ENCODE measurements at regions not wholly inside any gene's neighbourhood (a gene's known extent, or its start where the extent isn't known, plus 50 kb on each side); places are given as distances from the start of the nearest gene placed in this dataset.
"Not testable (repeated sequence)": the region's sequence is repeated elsewhere in the genome, so short reads cannot be mapped to it uniquely, and the experiment has no call there.

DNA sequence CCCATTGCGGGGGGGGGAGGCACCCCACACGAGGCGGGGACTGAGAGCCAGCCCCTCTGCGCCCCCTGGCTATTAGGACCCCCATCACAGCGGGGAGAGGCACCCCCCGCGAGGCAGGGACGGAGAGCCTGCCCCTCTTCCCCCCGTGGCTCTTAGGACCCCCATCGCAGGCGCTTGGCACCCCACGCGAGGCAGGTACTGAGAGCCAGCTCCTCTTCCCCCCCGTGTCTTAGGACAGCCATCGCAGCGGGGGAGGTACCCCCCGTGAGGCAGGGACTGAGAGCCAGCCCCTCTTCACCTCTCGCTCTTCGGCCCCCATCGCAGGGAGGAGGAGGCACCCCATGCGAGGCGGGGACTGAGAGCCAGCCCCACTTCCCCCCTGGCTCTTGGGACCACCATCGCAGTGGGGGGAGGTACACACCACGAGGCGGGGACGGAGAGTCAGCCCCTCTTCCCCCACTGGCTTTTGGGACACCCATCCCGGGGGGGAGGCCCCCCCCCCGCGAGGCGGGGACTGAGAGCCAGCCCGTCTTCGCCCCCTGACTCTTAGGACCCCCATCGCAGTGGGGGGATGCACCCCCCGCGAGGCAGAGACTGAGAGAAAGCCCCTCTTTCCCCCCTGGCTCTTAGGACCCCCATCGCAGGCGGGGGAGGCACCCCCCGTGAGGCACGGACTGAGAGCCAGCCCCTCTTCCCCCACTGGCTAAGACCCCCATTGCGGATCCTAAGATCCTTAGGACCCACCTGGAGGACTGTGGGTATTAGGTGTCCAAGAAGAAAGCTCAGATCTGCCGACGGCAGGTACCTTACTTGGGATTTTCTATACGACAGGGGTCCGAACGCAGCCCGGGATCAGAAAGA is 198.6 kb upstream of the PZP start:
- DNase-seq, result no peak

DNA sequence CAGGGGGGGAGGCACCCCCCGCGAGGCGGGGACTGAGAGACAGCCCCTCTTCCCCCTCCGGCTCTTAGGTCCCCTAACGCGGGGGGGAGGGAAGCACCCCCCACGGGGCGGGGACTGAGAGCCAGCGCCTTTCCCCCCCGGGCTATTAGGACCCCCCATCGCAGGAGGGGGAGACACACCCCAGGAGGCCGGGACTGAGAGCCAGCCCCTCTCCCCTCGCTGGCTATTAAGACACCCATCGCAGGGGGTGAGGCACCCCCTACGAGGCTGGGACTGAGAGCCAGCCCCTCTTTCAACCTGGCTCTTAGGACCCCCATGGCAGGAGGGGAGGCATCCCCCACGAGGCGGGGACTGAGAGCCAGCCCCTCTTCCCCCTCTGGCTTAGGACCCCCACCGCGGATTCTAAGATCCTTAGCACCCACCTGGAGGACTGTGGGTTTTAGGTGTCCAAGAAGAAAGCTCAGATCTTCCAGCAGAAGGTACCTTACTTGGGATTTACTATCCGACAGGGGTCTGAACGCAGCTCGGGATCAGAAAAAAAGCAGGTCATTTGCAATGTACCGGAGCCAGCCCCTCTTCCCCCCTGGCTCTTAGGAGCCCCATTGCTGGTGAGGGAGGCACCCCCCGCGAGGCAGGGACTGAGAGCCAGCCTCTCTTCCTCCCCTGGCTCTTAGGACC is 197.8 kb upstream of the PZP start:
- no peak for DNase-seq

DNA sequence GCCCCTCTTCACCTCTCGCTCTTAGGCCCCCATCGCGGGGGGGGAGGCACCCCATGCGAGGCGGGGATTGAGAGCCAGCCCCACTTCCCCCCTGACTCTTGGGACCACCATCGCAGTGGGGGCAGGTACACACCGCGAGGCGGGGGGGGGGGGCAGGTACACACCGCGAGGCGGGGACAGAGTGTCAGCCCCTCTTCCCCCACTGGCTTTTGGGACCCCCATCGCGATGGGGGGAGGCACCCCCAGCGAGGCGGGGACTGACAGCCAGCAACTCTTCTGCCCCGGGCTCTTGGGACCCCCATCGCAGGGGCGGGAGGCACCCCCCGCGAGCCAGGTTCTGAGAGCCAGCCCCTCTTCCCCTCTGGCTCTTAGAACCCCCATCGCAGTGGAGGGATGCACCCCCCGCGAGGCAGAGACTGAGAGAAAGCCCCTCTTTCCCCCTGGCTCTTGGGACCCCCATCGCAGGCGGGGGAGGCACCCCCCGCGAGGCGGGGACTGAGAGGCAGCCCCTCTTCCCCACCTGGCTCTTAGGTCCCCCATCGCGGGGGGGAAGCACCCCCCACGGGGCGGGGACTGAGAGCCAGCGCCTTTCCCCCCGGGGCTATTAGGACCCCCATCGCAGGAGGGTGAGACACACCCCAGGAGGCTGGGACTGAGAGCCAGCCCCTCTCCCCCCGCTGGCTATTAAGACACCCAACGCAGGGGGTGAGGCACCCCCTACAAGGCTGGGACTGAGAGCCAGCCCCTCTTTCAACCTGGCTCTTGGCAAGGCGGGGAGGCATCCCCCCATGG is 196.5 kb upstream of the PZP start:
- no peak for DNase-seq

DNA sequence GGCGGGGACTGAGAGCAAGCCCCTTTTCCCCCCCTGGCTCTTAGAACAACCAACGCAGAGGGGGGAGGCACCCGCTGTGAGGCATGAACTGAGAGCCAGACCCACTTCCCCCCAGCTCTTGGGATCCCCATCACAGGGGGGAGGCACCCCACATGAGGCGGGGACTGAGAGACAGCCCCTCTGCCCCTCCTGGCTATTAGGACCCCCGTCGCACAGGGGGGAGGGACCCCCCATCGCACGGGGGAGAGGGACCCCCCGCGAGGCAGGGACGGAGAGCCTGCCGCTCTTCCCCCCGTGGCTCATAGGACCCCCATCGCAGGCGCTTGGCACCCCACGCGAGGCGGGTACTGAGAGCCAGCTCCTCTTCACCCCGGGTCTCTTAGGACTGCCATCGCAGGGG is 195.8 kb upstream of the PZP start:
- no peak for DNase-seq

DNA sequence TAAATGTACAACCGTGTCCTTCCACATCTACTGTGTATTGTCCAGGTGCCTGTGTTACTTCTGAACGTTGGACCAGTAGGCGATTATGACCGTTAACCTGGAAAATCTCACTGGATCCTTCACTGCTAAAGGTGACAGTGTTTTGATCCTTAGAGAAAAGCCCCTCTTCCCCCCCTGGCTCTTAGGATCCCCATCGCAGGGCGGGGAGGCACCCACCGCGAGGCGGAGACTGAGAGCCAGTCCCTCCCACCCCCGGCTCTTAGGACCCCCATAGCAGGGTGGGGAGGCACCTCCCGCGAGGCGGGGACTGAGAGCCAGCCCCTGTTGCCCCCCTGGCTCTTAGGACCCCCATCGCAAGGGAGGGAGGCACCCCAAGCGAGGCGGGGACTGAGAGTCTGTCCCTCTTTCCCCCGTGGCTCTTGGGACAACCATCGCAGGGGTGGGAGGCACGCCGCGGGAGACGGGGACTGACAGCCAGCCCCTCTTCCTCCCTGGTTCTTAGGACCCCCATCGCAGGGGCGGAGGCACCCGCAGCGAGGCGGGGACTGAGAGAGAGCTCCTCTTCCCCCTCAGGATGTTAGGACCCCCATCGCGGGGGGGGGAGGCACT is 194.3 kb upstream of the PZP start:
- not testable (repeated sequence) for DNase-seq

DNA sequence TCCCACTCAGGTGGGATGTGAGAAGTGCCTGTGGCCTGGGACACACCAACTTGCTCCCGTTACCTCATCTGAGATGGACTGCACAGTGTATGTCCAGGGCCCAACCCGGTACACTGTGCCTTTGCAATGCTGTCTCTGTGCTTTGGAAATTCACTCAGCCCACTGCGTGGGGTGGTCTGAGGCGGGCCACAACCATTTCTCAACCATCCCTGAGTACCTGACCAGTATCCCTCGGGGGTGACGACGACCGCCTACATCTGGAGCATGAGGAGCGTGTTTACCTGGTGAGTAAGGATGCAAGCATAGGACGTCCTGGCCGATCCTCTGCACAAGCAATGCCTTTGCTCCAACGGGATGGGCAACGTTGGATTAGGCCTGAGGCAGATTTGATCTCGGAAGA is 188.2 kb upstream of the PZP start:
- DNase-seq, result not testable (repeated sequence)

DNA sequence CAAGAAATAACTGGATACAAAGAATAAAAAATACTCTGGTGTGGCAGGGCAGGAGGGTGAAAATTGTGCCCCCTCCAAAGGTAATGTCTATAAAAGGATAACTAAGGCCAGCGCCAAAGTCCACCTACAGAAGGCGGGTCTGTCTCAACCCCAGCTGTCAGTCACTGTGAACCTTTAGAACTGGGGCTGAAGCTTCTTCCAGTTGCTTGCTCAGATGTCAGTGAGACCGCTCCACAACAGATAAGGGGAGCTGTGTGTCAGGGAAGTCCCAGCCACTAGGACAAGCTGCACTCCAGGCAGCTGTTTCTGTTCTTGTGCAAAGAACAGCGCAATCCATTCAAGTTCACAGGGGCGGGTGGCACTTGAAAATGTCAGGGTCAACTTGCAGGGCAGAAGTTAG is 187.0 kb upstream of the PZP start:
- not testable (repeated sequence) for DNase-seq

DNA sequence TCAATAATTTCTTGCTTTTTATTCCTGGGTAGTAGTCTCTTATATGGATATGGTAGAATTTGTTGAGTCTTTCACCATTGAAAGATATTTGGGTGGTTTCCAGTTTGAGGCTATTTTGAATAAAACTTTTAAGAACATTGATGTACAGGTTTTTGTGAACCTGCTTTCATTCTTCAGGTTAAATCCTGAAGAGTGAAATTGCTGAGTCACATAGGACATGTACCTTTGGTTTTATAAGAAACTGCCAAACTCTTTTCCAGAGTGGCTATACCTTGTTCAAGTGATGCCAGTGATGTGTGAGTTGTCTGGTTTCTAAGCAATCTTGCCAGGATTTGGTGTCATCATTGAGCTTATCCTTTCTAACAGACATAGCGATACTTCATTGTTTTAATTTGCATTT is 184.6 kb upstream of the PZP start:
- no peak for DNase-seq

DNA sequence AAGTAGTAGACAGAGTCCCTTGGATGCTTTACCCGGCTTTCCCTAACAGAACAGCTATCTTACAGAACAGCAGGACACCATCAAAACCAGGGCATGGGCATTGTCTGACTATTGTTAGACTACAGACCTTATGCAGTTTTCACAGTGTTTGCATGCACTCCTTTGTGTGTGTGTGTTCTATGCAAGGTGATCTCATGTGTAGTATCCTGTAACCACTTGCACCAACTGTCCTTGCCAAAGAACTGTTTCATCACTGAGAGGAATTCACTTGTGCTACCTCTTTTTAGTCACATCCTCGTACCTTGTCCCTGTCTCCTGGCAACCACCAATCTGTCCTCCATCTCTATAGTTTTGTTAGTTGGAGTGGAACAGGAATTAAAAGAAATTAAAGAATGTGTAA is 183.6 kb upstream of the PZP start:
- no peak for DNase-seq

DNA sequence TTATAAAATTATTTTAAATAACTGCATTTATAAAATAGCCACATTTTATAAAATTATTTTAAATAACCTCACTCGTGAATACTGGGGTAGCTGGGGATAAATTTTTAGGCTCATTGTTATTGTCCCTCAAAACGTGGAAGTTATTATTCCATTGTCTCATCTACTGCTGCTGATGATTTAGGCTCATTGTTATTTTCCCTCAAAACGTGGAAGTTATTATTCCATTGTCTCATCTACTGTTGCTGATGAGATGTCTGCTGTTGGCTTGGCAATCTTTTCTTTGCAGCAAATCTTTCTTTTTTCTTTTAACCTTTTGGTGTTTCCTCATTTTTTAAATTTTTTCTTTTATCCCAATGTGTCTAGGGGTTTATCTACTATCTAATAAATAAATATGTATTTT is 182.6 kb upstream of the PZP start:
- no peak for DNase-seq

DNA sequence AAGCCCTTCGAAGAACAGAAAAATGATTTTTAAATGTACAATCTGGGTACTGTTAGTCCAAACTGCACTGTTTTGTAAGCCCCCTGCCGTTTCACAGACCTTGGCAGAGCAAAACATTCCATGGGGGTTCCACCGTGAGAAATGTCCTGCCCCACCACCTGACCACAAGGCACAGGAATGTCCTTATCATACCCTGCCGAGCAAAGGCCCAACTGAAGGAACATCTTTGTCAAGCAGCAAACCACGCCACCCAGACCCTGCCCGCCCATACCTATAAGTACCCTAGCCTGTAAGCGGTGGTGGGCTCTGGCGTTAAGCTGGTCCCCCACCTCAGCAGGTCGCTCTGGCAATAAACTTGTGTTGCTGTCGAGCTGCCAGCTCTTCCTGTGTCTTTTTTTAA is 181.6 kb upstream of the PZP start:
- DNase-seq, result no peak

DNA sequence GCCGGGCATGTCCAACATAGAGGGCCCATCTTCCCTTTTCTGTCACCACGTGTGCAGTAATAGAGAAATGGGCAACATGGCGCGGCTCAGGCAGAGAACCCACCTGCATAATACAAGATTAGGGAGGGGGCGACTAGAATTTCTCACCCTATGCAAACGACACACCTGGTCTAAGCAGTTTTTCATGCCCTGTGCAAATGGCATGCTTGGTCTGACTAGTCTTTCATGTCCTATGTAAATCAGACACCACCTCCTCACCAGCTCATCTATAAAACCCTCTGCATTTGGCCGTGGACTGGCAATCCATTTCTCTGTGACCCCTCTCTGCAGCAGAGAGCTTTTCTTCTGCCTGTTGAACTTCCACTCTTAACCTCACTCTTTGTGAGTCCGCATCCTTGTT is 180.2 kb upstream of the PZP start:
- DNase-seq, result no peak

DNA sequence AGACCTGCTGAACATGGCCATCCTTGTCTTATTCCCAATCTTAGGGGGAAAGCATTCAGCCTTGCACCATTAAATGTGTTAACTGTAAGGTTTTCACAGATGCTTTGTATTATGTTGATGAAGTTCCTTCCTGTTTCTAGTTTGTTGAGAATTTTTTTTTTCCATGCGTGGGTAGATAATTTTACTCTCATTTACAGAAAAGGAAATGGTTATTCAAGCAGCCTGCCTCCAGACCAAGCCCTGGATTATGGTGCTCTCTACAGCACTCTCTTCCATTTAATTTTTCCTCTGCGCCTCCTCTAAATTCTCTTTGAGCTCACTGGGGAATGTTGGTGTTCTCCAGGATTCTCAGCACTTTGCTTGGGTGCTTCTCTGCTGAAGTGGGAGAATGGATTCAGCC is 179.3 kb upstream of the PZP start:
- no peak for DNase-seq

DNA sequence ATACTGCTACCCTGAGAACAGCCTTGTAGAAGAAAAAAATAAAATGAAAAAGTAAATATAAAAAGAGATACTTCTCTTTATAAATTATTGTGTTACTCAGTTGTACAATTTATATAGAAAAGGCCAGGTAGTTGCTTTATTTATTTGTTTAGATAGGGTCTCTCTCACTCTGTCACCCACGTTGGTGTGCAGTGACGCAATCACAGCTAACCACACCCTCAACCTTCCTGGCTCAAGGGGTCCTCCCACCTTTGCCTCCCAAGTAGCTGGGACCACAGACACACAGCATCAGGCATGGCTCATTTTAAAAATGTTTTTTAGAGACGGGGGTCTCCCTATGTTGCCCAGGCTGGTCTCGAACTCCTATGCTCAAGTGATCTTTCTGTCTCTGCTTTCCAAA is 175.4 kb upstream of the PZP start:
- no peak for DNase-seq

DNA sequence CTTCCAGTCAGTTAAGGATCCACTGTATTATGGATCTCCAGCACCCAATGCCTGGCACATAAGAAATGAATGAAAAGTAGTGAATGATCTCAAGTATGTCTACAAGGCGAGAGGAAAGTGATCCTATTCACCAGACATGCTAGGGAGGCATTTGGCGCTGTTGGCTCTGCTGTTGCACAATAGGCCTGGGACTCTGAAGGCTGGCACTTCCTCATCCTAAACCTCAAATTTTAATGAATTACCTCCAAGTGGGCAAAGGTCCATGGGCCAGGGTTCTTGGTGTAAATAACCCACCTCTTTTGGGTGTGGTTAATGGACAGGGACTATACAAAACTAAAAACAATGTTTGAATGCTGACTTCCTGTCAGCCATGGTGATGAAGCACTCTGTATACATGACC is 173.4 kb upstream of the PZP start:
- DNase-seq, result no peak

DNA sequence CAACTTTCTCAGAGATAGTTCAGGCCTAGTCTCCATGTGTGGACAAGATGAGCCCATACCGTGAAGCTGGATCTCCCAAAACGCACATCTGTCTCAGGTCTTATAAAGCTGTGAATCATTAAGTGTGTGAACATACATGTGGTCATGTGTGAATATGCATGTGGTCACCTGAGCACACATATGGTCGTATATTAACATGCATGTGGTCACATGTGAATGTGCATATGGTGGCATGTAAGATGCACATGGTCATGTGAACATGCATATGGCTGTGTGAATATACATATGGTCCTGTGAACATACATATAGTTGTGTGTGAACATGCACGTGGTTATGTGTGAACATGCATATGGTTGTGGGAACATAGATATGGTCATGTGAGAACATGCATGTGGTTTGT is 172.5 kb upstream of the PZP start:
- no peak for DNase-seq

DNA sequence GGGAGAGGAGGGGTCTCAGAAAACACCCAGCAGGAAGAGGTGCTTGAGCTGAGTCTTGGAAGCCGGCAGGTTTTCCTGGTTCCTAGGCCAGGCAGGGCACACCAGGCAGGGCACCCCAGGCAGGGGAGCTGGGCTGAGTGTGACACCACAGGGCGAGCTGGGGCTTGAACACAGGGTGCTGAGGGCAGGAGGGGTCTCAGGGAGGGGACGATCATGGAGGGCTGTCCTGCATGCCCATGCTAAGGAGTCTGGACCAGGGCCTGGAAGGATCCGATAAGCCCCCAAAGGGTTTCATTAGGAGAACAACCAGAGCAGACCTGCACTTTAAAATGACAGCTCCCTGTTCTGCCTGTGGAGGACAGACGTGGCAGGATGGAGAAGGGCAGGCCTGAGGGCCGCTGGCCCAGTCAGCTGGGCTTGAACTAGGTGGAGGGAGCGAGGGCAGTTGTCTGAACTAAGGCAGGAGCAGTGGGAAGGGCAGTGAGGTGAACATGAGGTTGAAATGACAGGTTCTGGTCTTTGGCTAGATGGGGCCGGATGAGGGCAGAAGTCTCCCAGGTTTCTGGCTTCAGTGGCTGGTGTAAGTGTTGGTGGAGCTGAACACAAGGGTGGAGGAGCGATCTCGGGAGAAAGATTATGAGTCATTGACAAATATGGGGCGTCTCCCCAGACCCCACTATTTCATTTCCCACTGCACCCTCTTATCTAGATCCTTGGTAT is 171.0 kb upstream of the PZP start:
- DNase-seq, result no peak

DNA sequence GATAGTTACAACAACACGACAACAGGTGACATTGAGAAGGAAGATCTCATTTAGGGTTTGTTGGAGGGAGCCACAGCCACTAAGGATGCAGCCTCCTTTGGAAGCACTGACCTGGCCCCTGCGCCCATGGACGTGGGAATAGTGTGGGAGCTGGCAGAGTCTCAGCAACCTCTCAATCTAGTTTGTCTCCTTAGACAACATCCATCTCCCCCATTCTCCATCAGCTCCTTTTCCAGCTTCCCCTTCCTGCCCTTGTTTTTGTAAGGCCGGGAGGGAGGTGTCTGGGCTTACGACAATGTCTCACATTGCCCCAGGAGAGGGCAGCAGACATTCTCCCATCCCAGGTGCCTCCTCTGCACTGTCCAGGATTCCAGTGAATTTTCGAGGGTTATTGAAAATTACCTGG is 170.2 kb upstream of the PZP start:
- no peak for DNase-seq

DNA sequence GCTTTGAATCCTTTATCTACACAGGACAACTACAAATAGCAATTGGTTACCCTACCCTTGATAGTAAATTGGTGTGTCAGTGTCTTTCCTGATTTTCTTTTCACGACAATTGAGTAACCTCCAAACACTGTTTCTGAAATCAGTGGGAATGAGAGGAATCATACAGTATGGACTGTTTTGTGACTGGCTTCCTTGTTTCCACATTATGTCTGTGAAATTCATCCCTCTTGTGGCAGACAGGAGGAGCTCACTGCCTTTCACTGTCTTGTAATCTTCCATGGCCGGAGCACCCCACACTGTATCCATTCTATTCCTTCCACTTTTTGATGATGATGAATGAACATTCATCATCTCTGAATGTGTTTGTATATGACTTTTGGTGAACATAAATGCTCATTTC is 164.0 kb upstream of the PZP start:
- no peak for DNase-seq

DNA sequence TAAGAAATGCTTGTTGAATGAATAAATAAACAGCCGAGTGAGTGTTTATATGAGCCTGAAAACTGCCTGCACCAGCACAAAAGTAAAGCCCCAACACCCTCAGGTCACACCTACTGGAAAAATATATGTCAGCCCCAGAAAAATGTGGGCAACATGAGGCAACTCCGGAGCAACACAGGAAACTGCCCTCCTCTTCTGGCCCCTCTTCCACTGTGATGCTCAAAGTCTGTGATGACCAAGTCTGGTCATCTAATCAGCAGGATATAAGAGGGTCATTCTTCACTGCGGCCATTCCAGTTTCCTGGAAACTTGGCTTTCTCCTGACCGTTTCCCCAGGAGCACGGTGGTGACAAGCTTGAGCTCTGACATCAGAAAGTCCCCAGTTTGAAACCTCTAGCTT is 159.6 kb upstream of the PZP start:
- DNase-seq, result peak; percentile 11

DNA sequence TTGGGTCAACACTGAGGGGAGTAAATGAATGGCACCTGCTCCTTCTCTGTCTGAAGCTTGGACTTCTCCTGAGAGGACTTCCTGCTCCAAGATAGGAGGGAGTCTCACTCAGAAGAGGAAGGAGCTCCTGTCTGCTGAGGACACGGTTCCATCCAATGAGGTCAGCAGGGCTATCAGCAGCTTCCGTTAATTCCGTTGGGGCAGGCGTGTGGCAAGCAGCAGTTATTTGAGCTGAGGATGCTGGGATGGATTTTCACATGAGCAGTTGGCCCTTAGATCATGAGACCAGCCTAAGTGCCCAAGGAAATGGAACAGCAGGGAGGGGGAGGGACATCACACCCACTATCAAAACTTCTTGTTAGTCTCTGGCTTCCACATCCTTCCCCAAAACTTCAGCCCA is 159.0 kb upstream of the PZP start:
- no peak for DNase-seq

DNA sequence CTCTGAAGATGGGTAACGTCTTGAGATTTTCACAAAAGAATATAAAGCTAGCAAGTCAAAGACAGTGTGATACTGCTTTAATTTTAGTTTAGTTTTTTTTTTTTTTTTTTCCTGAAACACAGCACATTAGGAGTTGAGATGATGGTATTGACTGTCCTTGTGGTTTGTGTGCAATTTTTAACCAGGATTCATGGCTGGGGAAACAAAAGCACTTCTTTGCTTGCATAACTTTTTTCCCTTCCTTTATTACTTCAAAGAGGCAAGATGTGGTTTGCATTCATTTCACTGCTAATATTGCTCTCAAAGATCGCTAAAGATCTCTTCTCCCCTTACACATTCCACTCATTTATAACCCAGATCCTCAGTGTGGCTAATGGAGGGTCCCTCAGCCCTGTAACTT is 157.1 kb upstream of the PZP start:
- DNase-seq, result peak; percentile 52
